HEK293T (cell line): ENCODE measurements at regions not wholly inside any gene's neighbourhood (a gene's known extent, or its start where the extent isn't known, plus 50 kb on each side); places are given as distances from the start of the nearest gene placed in this dataset.
"Not testable (repeated sequence)": the region's sequence is repeated elsewhere in the genome, so short reads cannot be mapped to it uniquely, and the experiment has no call there.

Experiments used
- BHLHE40 ChIP-seq: fragments of 450-650 bp; IDR thresholded peaks from 2 replicates; pipeline ENCODE4 v1.6.1; 2016; ENCODE audit warnings: mild to moderate bottlenecking, moderate library complexity, borderline replicate concordance
- ELF4 ChIP-seq: fragments of 450-650 bp; IDR thresholded peaks from 2 replicates; pipeline ENCODE4 v1.6.1; 2017; ENCODE audit warnings: antibody characterized with exemption
- FOXA1 ChIP-seq: fragments of 450-650 bp; IDR thresholded peaks from 2 replicates; pipeline ENCODE4 v1.6.1; 2016; ENCODE audit warnings: mild to moderate bottlenecking
- FOXK2 ChIP-seq: fragments of 450-650 bp; IDR thresholded peaks from 2 replicates; pipeline ENCODE4 v1.6.1; 2016; ENCODE audit warnings: mild to moderate bottlenecking
- FOXM1 ChIP-seq: fragments of 450-650 bp; IDR thresholded peaks from 2 replicates; pipeline ENCODE4 v1.6.1; 2017; ENCODE audit warnings: mild to moderate bottlenecking, borderline replicate concordance
- HDGF ChIP-seq: fragments of 450-650 bp; IDR thresholded peaks from 2 replicates; pipeline ENCODE4 v1.6.1; 2017; ENCODE audit warnings: antibody characterized with exemption, borderline replicate concordance
- L3MBTL2 ChIP-seq: fragments of 450-650 bp; conservative IDR thresholded peaks from 2 replicates; pipeline ENCODE4 v1.6.1; 2016; ENCODE audit warnings: mild to moderate bottlenecking
- NFRKB ChIP-seq: fragments of 450-650 bp; IDR thresholded peaks from 2 replicates; pipeline ENCODE4 v1.6.1; 2016; ENCODE audit warnings: mild to moderate bottlenecking, moderate library complexity
- SP1 ChIP-seq: fragments of 450-650 bp; IDR thresholded peaks from 2 replicates; pipeline ENCODE4 v1.6.1; 2017
- SUZ12 ChIP-seq: fragments of 450-650 bp; IDR thresholded peaks from 2 replicates; pipeline ENCODE4 v1.6.1; 2016; ENCODE audit warnings: mild to moderate bottlenecking
- TARDBP ChIP-seq: fragments of 450-650 bp; IDR thresholded peaks from 2 replicates; pipeline ENCODE4 v1.6.1; 2016
- ZNF384 ChIP-seq: fragments of 450-650 bp; IDR thresholded peaks from 2 replicates; pipeline ENCODE4 v1.6.1; 2016

GRCh38 chr5:99143283-99143795 is 214.5 kb upstream of the CHD1 start:
- not testable (repeated sequence) for TF ChIP-seq BHLHE40, L3MBTL2, FOXA1, SUZ12, SP1, FOXK2, HDGF, FOXM1, NFRKB, ELF4, ZNF384, TARDBP
